NCI-H2227 (cell line): ENCODE measurements at regions not wholly inside any gene's neighbourhood (a gene's known extent, or its start where the extent isn't known, plus 50 kb on each side); places are given as distances from the start of the nearest gene placed in this dataset.

Experiments used
- DNase-seq: peaks from one replicate; lab custom pipeline; 2025; ENCODE audit not compliant: unreplicated experiment; lab: John Stamatoyannopoulos, UW

- DNase-seq = no peak
Measured at GRCh38 chr12:131371401-131372170, 339.3 kb upstream of the SFSWAP start.

DNA sequence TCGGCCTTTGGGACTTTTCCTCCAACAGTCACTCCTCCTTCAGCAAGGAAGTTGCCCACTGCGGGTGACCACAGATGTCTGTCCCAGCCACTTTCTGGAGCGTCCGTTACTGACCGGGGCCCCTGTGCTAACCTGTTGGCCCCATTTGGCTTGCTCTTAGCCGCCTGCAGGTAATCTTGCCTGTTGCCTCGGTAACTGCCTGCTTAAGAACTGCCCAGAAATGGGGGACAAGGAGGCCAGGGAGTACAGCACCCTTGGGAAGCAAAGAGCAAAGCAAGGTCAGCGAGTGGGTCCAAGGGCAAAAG lies 338.8 kb upstream of the SFSWAP start:
- no peak for DNase-seq

DNA sequence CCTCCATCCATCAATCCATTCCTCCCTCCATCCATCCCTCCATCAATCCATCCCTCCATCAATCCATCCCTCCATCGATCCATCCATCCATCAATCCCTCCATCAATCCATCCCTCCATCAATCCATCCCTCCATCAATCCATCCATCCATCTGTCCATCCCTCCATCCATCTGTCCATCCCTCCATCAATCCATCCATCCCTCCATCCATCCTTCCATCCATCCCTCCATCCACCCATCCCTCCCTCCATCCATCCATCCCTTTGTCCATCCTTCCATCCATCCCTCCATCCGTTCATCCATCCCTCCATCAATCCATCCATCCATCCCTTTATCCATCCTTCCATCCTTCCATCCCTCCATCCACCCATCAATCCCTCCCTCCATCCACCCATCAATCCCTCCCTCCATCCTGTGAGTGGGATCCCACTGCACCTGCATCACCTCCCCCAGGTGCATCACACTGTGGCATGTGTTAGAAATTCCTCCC lies 338.1 kb upstream of the SFSWAP start:
- no peak for DNase-seq

- DNase-seq = no peak
Measured at GRCh38 chr12:131375261-131375971, 335.5 kb upstream of the SFSWAP start.

DNA sequence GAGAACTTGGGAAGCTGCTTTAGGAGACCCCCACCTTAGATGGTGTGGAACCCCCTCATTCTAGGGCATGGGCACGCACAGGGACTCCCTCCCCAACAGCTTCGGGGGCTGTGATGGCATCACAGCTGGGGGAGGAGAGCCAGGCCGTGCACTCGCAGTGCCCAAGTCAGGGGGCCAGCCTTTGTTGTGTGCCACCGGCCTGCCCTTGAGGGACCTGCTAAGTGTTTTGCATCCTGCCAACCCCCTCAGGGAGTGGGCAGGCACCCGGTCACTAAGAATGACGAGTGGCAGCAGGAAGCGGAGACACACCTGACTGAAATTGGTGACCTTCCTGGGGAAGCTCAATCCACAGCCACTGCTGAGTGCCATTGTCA lies 334.9 kb upstream of the SFSWAP start:
- no peak for DNase-seq

DNA sequence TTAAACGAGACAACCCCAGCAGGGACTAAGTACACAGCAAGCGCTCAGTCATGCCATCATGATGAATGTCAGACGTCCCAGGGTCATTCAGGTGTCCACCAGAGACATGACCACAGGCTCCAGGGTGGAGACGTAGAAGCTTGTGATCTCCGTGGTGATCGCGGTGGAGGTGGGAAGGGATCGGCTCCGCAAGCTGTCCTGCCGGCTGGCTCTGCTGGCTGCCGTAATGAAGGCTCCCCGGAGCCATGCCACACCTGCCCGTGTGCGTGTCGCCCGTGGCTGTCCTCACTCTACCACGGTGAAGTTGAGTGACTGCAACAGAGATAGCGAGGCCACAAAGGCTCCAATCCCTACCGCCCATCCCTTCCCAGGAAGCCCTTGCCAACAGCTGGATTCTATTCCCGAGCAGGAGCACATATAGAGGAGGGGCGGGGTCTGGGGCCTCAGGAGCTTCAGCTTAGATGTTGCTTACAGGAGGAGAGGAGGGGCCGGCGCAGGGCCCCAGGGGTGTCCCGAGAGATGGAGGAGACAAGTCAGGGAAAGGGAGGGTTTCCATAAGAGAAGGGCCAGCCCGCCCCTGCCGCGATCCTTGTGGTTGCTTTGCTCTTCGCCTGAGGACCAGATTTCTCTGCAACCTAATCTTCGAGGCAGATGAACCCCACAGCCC lies 332.6 kb upstream of the SFSWAP start:
- no peak for DNase-seq

DNA sequence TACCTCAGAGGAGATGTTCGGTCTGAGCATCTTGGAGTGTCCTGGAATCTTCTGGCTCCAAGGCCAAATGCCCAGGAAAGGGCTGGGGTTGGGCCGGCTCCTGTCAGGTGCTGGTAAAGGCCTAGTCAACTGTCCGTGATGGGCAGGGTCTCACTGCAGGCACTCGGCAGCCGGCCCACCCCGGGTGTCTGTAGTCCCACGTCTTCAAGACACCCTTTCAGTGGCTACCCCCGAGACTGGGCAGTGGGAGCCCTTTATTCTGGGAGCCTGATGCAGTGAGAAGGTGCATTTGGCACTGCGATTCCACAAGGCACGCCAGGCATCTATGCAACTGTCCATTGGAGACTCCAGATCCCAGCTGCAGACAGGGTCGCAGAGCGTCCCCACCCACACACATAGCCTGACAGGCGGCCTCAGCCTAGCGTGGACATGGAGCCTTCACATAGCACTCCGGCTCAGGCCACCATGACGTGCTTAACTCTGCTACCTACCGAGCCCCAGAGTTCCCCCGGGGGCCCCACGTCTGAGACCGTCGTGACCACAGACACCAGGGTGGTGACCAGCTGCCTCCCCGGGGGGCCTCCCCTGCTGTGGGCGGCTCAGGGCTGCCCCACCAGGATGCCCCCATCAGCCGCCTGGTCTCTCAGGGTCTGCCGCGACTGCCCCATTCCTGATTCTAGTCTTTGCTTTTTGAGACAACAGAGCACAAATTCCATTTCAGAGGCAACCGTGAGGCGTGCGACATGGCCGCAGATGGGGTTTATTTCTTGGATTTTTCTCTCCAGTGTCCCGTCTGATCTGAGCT lies 331.8 kb upstream of the SFSWAP start:
- no peak for DNase-seq

DNA sequence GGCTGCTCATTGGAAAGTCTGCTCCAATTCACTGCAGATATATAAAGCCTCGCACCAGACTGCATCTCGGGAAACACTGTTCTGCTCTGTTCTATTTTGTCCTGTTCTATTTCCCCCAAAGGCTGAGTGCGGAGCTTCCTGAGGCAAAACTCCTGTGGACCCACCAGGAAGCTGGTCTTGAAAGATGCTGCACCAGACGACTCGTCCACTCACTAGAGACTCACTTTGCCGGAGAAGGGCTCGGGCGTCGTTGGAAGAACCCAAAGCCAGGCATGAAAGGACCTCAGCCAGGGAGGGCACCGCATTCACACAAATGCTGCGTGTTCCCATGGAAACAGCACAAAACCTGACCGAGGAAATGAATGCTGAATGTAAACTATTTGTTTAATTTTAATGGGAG lies 331.2 kb upstream of the SFSWAP start:
- DNase-seq = no peak

GRCh38 chr12:131380220-131380964 lies 330.5 kb upstream of the SFSWAP start:
- no peak for DNase-seq

GRCh38 chr12:131380965-131381705 lies 329.8 kb upstream of the SFSWAP start:
- no peak for DNase-seq

DNA sequence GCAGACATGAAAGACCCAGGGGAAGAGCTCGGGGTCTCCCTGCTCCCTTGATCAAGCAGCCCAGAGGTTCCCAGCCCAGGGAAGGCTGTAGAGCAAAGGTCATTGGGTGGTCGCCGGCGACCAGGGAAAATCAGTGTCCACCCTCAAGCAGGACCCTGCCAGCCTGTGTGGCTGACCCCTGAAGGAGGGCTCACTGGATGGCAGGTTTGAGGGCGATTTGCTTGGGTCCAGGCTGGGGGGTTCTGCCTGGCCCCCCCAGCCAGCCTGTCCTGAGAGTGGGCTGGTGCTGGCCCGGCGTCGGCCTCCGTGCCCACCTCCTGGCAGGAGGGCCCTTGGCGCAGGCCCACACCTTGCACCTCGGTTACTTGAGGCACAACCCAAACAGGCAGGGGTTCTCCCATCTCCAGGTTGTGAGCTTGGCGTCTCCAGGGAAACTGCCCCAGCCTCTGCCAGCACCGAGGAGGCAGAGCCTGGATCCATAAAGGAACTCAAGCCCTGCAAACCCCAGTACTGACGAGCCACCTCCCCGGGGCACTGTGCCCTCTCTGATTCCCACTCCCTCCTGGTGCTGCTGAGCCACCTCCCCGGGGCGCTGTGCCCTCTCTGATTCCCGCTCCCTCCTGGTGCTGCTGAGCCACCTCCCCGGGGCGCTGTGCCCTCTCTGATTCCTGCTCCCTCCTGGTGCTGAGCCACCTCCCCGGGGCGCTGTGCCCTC lies 329.0 kb upstream of the SFSWAP start:
- DNase-seq = no peak

- DNase-seq = no peak
Measured at GRCh38 chr12:131383291-131383690, 327.6 kb upstream of the SFSWAP start.

GRCh38 chr12:131383741-131384543 lies 326.9 kb upstream of the SFSWAP start:
- no peak for DNase-seq

DNA sequence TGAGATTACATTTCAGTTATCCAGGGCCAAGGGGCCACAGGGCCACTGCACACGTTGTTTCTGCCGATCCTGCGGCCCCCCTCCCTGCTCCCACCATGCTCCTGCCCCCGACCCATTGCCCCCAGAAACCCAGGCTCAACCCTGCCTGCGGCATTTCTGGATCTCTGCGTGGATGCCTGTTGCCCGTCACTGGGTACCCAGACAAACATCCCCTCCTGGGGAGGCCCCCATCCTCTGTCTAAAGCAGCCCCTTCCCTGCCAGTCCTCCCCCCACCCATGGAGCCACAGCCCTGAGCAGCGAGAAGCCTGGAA lies 326.4 kb upstream of the SFSWAP start:
- no peak for DNase-seq

GRCh38 chr12:131385313-131386166 lies 325.4 kb upstream of the SFSWAP start:
- no peak for DNase-seq

DNA sequence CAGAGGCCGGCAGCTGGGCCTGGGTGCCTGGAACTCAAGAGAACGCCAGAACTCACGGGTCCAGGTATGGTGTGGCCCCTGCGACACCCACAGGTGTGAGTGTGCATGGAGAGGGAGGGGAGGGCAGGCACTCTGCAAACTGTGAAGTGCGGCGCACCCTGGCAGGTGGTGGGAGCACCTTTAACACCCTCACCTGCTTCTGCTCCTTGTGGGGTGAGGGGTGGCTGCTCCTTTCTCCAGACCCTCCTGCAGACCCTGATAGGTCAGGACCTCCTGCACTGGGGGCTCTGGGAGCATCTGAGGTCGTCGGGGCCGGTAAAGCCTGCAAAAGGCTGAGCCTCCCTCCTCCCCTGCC lies 324.7 kb upstream of the SFSWAP start:
- no peak for DNase-seq

DNA sequence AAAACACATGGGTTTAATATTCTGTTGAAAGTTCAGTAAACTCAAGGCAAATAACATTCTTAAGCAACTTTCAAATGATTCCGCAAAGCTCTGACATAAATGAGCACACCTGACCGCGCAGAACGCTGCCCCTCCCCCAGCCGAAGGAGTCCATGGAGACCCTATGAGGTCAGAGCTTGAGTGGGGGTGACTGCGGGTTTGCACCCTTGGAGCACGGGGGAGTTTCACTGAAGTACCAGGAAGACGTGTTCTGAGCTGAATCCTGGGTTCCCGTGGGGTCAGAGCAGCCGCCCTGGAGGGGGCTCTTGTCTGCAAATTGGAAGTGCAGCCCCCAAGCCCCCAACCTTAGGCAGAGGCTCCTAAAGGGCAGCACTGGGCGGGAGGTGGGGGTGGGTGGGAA lies 324.1 kb upstream of the SFSWAP start:
- DNase-seq = no peak
